GM19328 (cell line): ENCODE measurements at regions not wholly inside any gene's neighbourhood (a gene's known extent, or its start where the extent isn't known, plus 50 kb on each side); places are given as distances from the start of the nearest gene placed in this dataset.

Experiments used
- ATAC-seq: cut with Tn5 transposase; IDR thresholded peaks from one replicate; pipeline ENCODE4 v1.9.1; 2021; ENCODE audit warnings: mild to moderate bottlenecking, moderate library complexity; ENCODE audit not compliant: unreplicated experiment

- ATAC-seq = no peak
These were observed 2134.7 kb downstream of the PCDH9 start for GRCh38 chr13:65095161-65096082.

- ATAC-seq = no peak
These were observed 2136.8 kb downstream of the PCDH9 start for GRCh38 chr13:65093357-65093756.

- no peak for ATAC-seq
These were observed 2139.1 kb downstream of the PCDH9 start for GRCh38 chr13:65091031-65091430.

GRCh38 chr13:65090186-65090585, 2139.9 kb downstream of the PCDH9 start:
- ATAC-seq = no peak

- ATAC-seq = no peak
These were observed 2141.2 kb downstream of the PCDH9 start for GRCh38 chr13:65088906-65089305.

GRCh38 chr13:65085977-65086376, 2144.2 kb downstream of the PCDH9 start:
- ATAC-seq = no peak

GRCh38 chr13:65074248-65074647, 2155.9 kb downstream of the PCDH9 start:
- ATAC-seq = no peak

- ATAC-seq = no peak
These were observed 2165.2 kb downstream of the PCDH9 start for GRCh38 chr13:65064967-65065366.

- ATAC-seq = no peak
These were observed 2166.4 kb downstream of the PCDH9 start for GRCh38 chr13:65063753-65064152.

- no peak for ATAC-seq
These were observed 2172.2 kb downstream of the PCDH9 start for GRCh38 chr13:65057986-65058385.

GRCh38 chr13:65054277-65054676, 2175.9 kb downstream of the PCDH9 start:
- ATAC-seq = no peak

GRCh38 chr13:65036999-65037398, 2193.1 kb downstream of the PCDH9 start:
- ATAC-seq = no peak

- ATAC-seq = no peak
These were observed 2194.8 kb downstream of the PCDH9 start for GRCh38 chr13:65035302-65035701.

GRCh38 chr13:65034266-65034665, 2195.9 kb downstream of the PCDH9 start:
- no peak for ATAC-seq

GRCh38 chr13:65032825-65033224, 2197.3 kb downstream of the PCDH9 start:
- no peak for ATAC-seq

GRCh38 chr13:65028101-65028500, 2202.0 kb downstream of the PCDH9 start:
- no peak for ATAC-seq

GRCh38 chr13:65026505-65026904, 2203.6 kb downstream of the PCDH9 start:
- no peak for ATAC-seq

GRCh38 chr13:65011378-65011777, 2218.8 kb downstream of the PCDH9 start:
- no peak for ATAC-seq

- no peak for ATAC-seq
These were observed 2232.7 kb downstream of the PCDH9 start for GRCh38 chr13:64997438-64997837.

GRCh38 chr13:64993514-64994164, 2236.5 kb downstream of the PCDH9 start:
- ATAC-seq = peak; percentile 62

GRCh38 chr13:64992314-64992713, 2237.8 kb downstream of the PCDH9 start:
- no peak for ATAC-seq

GRCh38 chr13:64985075-64985474, 2245.1 kb downstream of the PCDH9 start:
- no peak for ATAC-seq
